ENCODE measurements at regions not wholly inside any gene's neighbourhood (a gene's known extent, or its start where the extent isn't known, plus 50 kb on each side); places are given as distances from the start of the nearest gene placed in this dataset.
"Not testable (repeated sequence)": the region's sequence is repeated elsewhere in the genome, so short reads cannot be mapped to it uniquely, and the experiment has no call there.

DNA sequence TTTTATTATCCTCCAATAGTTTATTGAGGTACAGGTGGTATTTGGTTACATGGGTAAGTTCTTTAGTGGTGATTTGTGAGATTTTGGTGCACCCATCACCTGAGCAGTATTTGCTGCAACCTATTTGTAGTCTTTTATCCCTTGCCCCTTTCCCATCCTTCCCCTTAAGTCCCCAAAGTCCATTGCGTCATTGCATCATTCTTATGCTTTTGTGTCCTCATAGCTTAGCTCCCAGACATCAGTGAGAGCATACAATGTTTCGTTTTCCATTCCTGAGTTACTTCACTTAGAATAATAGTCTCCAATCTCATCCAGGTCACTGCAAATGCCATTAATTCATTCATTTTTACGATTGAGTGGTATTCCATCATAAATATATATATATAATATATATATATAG, 229.9 kb upstream of the TFPI start:
- DNase-seq = not testable (repeated sequence)

DNA sequence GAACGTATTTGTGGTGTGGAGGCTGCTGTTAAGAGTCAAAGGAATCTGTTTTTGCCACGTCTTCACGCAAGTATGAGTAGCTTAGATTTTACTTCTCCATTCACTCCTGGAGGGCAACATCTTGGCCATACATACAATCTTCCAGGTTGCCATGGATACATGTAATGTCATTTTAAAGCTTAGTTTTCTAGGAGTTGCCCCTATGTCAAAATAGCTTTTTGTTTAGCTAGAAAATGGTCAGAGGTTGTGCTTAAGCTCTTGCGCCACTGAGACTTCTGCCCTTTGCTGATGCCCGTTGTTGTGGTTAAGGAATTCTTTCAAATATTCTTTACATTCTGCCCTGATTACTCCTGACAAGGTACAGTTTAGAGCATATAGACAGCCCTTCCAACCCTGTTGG, 245.4 kb upstream of the TFPI start:
- no peak for DNase-seq

GRCh38 chr2:187803816-187804215, 249.6 kb upstream of the TFPI start:
- no peak for DNase-seq

DNA sequence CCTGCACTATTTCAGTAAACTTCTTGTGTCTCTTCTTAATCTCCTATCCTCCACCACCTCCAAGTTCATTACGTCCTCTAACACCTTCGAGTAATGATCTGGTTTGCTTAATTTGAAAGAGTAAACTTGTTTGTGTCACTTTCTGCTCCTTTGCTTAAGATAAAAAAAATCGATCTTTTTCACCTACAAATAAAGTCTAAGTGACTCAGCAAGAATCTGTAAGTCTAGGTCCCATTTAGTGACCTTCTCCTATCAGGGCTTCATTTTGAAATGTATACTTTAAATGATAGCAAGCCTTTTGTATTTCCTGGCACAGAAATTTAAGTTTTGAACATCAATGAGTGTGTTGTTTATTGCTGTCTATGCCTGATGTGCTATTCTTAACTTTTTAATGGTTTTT, 260.9 kb upstream of the TFPI start:
- no peak for DNase-seq

- DNase-seq = no peak
These were observed 265.4 kb upstream of the TFPI start for GRCh38 chr2:187819624-187820023.

DNA sequence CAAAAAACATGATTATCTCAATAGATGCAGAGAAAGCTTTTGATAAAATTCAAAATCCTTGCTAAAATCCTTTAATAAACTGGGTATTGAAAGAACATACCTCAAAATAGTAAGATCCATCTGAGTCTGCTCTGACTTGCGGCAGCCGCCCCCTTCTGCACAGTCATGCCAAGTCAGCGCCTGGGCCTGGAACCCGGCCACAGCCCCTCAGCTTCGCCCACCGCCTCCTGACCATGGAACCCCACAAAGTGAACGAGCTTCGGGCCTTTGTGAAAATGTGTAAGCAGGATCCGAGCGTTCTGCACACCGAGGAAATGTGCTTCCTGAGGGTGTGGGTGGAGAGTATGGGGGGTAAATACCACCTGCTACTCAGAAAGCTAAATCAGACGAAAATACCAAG, 270.9 kb upstream of the TFPI start:
- DNase-seq = no peak

GRCh38 chr2:187826023-187826422, 271.8 kb upstream of the TFPI start:
- no peak for DNase-seq

DNA sequence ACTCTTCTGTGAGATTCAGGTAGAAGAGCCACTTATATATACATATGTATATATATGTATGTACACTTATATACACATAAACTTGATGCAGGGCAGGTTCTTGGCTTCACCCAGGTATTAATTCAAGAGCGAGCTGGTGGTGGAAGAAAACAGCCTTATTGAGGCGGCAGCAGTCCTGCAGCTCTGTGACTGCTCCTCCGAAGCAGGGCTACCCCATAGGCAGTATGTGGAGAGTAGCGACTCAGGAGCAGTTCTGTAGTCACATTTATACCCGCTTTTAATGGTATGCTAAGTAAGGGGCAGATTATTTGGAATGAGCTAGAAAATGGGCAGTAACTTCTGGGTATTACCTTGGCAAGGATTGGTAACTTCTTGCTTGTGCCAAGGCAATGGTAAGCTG, 280.6 kb upstream of the TFPI start:
- DNase-seq = no peak

DNA sequence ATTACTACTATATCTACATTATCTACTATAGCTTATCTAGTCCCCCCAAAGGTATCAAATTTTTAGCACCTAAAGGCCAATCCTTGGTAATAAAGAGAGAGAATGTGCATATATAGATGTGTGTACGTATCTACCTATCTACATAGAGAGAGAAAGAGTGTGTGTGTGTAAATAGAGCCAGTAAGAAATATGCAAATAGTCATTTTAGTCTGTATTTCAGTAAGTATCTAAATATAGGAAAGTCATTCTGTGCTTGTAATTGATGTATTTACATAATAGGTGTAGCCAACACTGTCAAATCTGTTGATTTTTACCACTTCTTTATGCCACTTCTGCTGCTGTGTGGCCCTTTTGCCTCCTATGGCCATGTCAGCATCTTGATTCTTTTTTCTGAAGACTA, 284.5 kb upstream of the TFPI start:
- DNase-seq = no peak

DNA sequence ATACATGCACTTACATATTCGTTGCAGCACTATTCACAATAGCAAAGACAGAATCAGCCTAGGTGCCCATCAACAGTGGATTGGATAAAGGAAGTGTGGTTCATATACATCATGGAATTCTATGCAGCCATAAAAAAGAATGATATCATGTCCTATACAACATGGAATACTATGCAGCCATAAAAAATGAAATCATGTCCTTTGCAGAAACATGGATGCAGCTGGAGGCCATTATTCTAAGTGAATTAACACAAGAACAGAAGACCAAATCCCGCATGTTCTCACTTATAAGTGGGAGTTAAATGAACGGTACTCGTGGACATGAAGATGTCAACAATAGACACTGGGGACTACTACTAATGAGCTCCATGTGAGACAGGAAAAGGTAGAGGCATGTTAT, 288.1 kb upstream of the TFPI start:
- no peak for DNase-seq

- DNase-seq = peak; percentile 34
These were observed 289.0 kb upstream of the TFPI start for GRCh38 chr2:187842978-187843847.

- DNase-seq = no peak
These were observed 293.3 kb upstream of the TFPI start for GRCh38 chr2:187847245-187848208.

DNA sequence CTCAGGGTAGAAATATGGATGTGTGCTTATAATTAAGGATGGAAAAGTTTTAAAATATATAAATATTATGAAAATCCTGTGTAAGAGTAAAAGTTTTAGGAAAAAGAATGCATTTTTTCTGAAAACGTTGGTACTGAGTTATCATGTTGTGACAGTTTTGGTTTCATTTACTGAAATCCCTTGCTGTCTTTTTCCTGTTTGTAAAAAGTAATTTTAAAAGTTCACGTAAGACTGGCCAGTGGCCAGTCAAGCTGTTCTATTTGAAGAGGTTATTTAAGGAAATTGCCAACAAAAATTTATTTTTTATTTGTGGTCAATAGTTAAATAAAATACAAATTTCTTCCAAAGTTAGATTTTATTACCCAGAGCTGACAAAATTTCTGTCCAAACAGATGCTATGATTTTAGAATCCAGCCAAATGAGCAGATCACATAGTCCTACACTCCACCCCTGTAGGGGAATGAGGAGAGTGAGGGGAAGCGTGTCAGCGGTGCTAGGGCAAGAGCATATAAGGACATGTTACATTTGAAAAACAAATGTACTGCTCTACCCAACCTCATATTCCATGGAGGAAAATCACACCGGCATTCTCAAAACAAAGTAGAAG, 297.8 kb upstream of the TFPI start:
- DNase-seq = no peak

- no peak for DNase-seq
These were observed 299.2 kb upstream of the TFPI start for GRCh38 chr2:187853381-187853791.

GRCh38 chr2:187854801-187855200, 300.6 kb upstream of the TFPI start:
- DNase-seq = no peak

DNA sequence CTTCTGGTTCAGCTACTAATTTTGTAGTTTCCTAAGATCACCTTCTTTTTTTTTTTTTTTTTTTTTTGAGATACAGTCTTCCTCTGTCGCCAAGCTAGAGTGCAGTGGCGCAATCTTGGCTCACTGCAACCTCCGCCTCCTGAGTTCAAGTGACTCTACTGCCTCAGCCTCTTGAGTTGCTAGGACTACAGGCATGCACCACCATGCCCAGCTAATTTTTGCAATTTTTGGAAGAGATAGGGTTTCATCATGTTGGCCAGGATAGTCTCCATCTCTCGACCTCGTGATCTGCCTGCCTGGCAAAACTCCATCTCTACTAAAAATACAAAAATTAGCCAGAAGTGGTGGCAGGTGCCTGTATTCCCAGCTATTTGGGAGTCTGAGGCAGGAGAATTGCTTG, 301.5 kb upstream of the TFPI start:
- DNase-seq = no peak

DNA sequence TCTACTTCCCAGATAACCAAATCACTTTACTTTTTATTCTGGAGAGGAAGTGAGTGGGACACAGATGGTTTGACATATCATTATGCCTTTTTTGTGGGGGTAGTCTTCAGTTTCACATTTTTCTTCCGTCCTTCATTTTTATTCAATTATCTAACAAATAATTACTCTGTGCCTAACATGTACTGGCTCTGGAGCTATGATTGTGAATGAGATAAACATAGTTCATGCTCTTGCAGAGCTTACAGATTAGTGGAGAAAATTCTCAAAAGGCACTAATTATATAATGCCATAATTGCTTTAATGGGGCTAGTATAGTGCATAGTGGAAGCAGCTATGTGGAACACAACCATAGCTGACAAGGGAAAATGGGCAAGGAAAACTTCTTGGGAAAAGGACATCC, 303.6 kb upstream of the TFPI start:
- no peak for DNase-seq

GRCh38 chr2:187862715-187863114, 308.5 kb upstream of the TFPI start:
- no peak for DNase-seq

GRCh38 chr2:187865025-187865424, 310.8 kb upstream of the TFPI start:
- no peak for DNase-seq

- DNase-seq = no peak
These were observed 312.9 kb upstream of the TFPI start for GRCh38 chr2:187867165-187867564.

DNA sequence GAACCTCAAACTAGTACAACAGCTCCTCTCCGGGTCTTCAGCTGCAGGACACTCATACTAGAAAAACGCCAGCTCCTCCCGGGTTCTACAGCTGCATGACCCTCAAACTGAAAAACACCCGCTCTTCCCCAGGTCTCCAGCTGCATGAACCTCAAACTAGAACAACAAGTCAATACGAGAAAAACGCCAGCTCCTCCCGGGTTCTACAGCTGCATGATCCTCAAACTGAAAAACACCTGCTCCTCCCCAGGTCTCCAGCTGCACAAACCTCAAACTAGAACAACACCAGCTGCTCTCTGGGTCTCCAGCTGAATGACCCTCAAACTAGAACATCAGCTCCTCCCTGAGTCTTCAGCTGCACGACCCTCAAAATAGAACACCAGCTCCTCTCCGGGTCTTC, 315.0 kb upstream of the TFPI start:
- no peak for DNase-seq

- DNase-seq = no peak
These were observed 317.3 kb upstream of the TFPI start for GRCh38 chr2:187871506-187871905.

DNA sequence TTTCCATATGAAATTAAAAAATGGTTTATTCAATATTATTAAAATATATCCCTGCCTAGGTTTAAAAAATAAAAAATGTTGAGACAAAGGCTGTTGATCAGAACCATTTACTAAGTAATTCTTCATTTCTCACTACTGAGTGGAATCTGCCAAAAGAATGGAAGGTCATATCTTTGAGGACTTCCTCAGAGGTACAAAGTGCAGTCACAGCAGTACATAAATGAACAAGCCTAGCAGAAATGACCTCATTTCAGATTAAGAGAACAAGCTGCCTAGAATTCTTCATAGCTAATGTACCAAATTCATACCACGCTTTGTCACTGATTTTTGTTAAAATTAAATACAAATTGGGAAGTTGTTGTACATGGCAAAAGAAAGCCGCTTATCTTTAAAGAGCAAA, 318.9 kb upstream of the TFPI start:
- DNase-seq = no peak

DNA sequence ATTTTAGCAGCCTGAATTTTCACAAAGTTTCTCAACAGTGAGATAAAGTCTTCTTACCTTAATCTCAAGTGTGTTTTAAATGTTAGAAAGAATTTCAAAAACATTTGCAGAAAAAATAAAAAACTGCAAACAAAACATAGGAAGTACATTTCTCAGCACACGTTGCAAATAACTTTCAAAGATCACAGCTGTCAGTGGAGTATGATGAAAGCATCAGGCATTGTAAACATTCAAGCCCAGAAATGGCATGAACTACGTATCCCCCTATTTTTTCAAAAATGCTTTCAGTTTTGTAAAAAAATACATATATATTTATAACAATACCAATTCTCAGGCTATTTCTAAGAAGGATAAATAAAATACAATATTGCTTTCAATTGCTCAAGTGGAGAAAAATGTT, 320.6 kb upstream of the TFPI start:
- DNase-seq = no peak
